ENCODE measurements at regions not wholly inside any gene's neighbourhood (a gene's known extent, or its start where the extent isn't known, plus 50 kb on each side); places are given as distances from the start of the nearest gene placed in this dataset.
"Not testable (repeated sequence)": the region's sequence is repeated elsewhere in the genome, so short reads cannot be mapped to it uniquely, and the experiment has no call there.

- 64 to 70% (median 69%) methylated on average over 3 of the region's 3 CpGs for WGBS, 5 donors
Measured at GRCh38 chr13:48819376-48819775, 156.3 kb upstream of the FNDC3A start.

DNA sequence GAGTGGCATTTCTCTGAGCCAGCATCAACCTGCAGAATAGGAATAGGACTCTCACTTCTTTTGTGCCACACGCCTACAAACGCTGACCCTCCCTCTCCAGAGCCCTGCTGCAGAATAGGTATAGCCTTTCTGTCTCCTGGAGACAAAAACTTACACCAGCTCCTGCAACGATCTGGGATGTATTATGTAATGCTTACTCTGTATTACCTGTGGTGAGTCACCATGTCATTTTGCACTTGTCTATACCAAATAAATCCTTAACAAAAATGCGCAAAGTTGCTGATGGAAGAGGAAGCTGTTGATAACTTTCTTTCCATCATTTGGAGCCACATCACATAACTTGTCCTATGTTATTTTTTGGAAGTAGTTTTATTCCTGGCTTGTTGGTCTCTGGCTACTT is 155.8 kb upstream of the FNDC3A start:
- intact Hi-C loops (cut with DNase I; ENCODE audit: low total_unique reads), result no loop called here
- Histone ChIP-seq H3K4me3 (no peak overlapping the region), H3K27ac (no peak overlapping the region), H3K27me3 (no peaks in the 10 kb centered on the region), H3K36me3 (no peaks in the 10 kb centered on the region), H3K4me1 (peaks cover 0 to 25% (median 15%) of the 10 kb centered on the region in 4 donors), H3K9me3 (no peaks in the 10 kb centered on the region)
- DNase-seq, result no peak
- TF ChIP-seq CTCF (IDR thresholded peaks at IDR 0.05) (no peak), POLR2A (IDR thresholded peaks at IDR 0.05) (no peak), EP300 (IDR thresholded peaks at IDR 0.05) (no peak), POLR2AphosphoS5 (IDR thresholded peaks at IDR 0.05) (no peak)
- WGBS, 5 donors, result 60 to 75% (median 70%) methylated on average over 4 of the region's 4 CpGs

More at GRCh38 chr13:48819376-48819775, 156.3 kb upstream of the FNDC3A start:
- Histone ChIP-seq H3K4me3 (no peak overlapping the region), H3K9me3 (no peaks in the 10 kb centered on the region), H3K27ac (no peak overlapping the region), H3K4me1 (peaks cover 0 to 25% (median 15%) of the 10 kb centered on the region in 4 donors), H3K27me3 (no peaks in the 10 kb centered on the region), H3K36me3 (no peaks in the 10 kb centered on the region)
- intact Hi-C loops (cut with DNase I; ENCODE audit: low total_unique reads), result no loop called here
- DNase-seq, result no peak
- TF ChIP-seq EP300 (IDR thresholded peaks at IDR 0.05) (no peak), POLR2AphosphoS5 (IDR thresholded peaks at IDR 0.05) (no peak), POLR2A (IDR thresholded peaks at IDR 0.05) (no peak), CTCF (IDR thresholded peaks at IDR 0.05) (no peak)

DNA sequence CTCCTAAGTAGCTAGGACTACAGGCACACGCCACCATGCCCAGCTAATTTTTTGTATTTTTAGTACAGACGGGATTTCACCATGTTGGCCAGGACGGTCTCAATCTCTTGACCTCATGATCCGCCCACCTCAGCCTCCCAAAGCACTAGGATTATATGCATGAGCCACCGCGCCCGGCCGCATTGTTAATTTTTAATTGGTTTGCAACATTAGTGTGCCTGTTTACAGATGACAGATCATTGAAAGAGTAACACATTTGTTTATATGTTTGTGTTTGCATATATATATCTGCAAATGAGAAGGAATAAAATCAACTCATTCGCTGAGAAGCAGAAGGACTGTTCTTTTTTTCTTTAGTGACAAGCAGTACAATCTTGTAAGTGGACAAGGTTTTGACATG is 152.2 kb upstream of the FNDC3A start:
- H3K4me1 ChIP-seq; H3K4me3 ChIP-seq; H3K27ac ChIP-seq; DNase-seq; H3K27me3 ChIP-seq; intact Hi-C loops (cut with DNase I; ENCODE audit: low total_unique reads); H3K36me3 ChIP-seq: not testable (repeated sequence)
- 86 to 95% (median 92%) methylated on average over 9 of the region's 9 CpGs for WGBS, 5 donors
- H3K9me3 ChIP-seq, result peaks cover 0 to 17% (median 10%) of the 10 kb centered on the region in 4 donors

GRCh38 chr13:48826039-48826438 is 149.7 kb upstream of the FNDC3A start:
- no peak for TF ChIP-seq EP300 (IDR thresholded peaks at IDR 0.05)
- TF ChIP-seq CTCF (IDR thresholded peaks at IDR 0.05), result no peak
- TF ChIP-seq POLR2A (IDR thresholded peaks at IDR 0.05), result no peak
- TF ChIP-seq POLR2AphosphoS5 (IDR thresholded peaks at IDR 0.05), result no peak
- no peak for DNase-seq
- Histone ChIP-seq H3K9me3 (peaks cover 0 to 17% (median 10%) of the 10 kb centered on the region in 4 donors), H3K4me3 (no peak overlapping the region), H3K4me1 (peaks cover 0 to 4% (median 0%) of the 10 kb centered on the region in 4 donors), H3K36me3 (no peaks in the 10 kb centered on the region), H3K27me3 (no peaks in the 10 kb centered on the region), H3K27ac (no peak overlapping the region)
- intact Hi-C loops (cut with DNase I; ENCODE audit: low total_unique reads), result no loop called here
- 80 to 100% (median 95%) methylated on average over 2 of the region's 2 CpGs for WGBS, 5 donors

DNA sequence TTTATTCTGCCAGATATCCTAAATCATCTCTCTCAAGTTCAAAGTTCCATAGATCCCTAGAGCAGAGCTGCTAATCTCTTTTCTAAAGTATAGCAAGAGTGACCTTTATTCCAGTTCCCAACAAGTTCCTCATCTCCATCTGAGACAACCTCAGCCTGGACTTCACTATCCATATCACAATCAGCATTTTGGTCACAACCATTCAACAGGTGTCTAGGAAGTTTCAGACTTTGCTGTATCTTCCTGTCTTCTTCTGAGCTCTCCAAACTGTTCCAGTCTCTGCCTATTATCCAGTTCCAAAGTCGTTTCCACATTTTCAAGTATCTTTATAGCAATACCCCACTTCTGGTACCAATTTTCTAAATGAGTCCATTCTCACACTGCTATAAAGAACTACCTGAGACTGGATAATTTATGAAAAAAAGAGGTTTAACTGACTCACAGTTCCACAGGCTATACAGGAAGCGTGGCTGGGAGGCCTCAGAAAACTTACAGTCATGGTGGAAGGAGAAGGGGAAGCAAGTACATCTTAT is 148.7 kb upstream of the FNDC3A start:
- peaks cover 0 to 22% (median 14%) of the 10 kb centered on the region in 4 donors for H3K9me3 ChIP-seq
- WGBS, 5 donors, result 33 to 40% (median 39%) methylated on average over 2 of the region's 2 CpGs
- intact Hi-C loops (cut with DNase I; ENCODE audit: low total_unique reads); H3K27me3 ChIP-seq; DNase-seq; H3K27ac ChIP-seq; H3K36me3 ChIP-seq; H3K4me1 ChIP-seq; H3K4me3 ChIP-seq: not testable (repeated sequence)
